ENCODE measurements at regions not wholly inside any gene's neighbourhood (a gene's known extent, or its start where the extent isn't known, plus 50 kb on each side); places are given as distances from the start of the nearest gene placed in this dataset.

DNA sequence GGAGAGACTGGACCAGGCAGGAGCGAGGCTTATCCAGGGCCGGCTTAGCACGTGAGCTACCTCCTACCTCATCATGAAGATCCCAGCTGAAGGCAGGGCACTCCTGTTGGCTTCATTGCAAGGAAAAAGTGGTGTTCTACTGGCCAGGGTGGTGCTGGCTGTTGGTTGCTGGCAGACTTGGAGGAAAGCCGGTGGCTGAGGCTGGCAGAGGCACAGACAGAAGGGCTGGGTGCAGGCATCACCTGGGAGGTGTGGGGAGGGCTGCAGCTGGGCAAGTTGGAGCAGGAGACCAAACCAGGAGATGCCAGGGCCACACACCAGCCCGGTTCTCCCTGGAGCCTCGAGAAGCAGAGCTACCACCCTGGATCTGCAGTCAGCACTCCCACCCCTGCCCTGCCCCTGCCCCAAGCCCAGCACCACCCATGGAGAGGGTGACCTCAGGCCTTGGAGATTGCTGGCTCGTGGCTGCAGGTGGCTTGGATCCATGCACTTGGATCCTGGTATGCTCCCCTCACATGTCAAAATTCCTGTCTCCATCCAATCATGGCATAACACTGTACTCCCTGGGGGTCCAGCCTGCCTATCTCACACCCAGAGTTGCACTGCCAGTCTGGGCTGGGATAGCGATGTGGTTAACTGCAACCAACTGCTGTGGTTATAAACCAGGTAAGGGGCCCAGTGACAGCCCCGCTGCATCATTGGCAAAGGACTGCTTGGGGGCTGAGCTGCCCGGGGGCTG lies 49.7 kb downstream of the GLI2 start:
- Histone ChIP-seq H3K36me3 (ENCODE audit: insufficient read depth, low read length) (no peaks in the 10 kb centered on the region), H3K27me3 (ENCODE audit: insufficient read depth, low read length) (no peaks in the 10 kb centered on the region), H2AFZ (ENCODE audit: low read length) (no peak overlapping the region), H3K27ac (ENCODE audit: low read depth, low read length) (no peak overlapping the region), H4K20me1 (ENCODE audit: insufficient read depth, low read length) (peaks cover 73% of the 10 kb centered on the region), H3K9me3 (ENCODE audit: low read depth, low read length) (no peaks in the 10 kb centered on the region), H3K4me2 (ENCODE audit: insufficient read depth, low read length) (no peak overlapping the region), H3K4me1 (ENCODE audit: insufficient read depth, low read length) (peaks cover 3% of the 10 kb centered on the region), H3K4me3 (ENCODE audit: insufficient read depth, low read length) (no peak overlapping the region), H3K79me2 (ENCODE audit: insufficient read depth, low read length) (peaks cover 82% of the 10 kb centered on the region)
- TF ChIP-seq, protein P1, sequence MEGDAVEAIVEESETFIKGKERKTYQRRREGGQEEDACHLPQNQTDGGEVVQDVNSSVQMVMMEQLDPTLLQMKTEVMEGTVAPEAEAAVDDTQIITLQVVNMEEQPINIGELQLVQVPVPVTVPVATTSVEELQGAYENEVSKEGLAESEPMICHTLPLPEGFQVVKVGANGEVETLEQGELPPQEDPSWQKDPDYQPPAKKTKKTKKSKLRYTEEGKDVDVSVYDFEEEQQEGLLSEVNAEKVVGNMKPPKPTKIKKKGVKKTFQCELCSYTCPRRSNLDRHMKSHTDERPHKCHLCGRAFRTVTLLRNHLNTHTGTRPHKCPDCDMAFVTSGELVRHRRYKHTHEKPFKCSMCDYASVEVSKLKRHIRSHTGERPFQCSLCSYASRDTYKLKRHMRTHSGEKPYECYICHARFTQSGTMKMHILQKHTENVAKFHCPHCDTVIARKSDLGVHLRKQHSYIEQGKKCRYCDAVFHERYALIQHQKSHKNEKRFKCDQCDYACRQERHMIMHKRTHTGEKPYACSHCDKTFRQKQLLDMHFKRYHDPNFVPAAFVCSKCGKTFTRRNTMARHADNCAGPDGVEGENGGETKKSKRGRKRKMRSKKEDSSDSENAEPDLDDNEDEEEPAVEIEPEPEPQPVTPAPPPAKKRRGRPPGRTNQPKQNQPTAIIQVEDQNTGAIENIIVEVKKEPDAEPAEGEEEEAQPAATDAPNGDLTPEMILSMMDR (IDR thresholded peaks at IDR 0.05; ENCODE audit: extremely low read depth, low read depth, low read length) = no peak
- peak; percentile 51 for DNase-seq (ENCODE audit: insufficient read length, low spot score, missing footprints)

DNA sequence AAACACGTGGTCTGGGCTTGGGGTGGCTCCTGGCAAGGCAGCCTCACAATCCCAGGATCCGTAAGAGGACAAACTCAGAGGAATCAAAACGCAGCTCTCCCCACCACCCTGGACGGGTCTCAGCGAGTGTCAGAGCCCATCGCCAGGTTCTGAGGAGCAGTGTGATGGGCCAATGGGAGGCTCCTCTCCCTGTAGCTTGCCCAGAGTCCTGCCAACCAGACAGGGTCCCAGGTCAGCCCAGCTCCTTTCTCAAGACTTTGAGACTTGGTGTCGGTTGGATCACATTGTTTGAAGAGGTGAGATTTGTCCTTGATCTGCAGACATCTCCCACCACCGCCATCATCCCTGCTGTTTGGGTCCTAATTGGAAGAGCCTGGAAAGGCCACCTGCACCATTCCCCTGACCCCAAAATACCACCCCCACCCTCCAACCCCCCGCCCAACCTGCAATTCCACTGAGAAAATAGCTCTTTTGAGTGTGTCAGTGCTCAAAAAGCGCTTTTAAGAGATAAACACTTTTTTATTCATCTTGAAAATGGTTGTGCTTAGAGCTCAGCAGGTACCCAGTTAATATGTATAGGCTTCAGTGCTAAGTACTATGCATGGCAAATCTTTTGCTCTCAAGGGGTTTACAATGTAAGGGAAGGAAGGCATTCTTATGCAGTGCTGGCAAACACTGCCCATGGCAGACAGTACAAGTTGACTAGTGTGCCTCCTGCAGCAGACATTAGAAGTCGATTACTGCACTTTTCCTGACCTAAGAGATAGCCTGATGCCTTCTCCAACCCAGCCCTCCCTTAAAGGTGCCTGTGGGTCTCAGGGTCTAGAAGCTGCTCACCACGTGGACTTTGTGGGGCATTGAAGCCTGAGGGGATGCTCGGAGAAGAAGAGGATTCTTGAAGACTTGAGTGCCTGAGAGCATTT lies 50.6 kb downstream of the GLI2 start:
- H3K79me2 ChIP-seq (ENCODE audit: insufficient read depth, low read length) = peaks cover 81% of the 10 kb centered on the region
- H3K9me3 ChIP-seq (ENCODE audit: low read depth, low read length) = no peaks in the 10 kb centered on the region
- no peaks in the 10 kb centered on the region for H3K27me3 ChIP-seq (ENCODE audit: insufficient read depth, low read length)
- H3K27ac ChIP-seq (ENCODE audit: low read depth, low read length) = no peak overlapping the region
- H2AFZ ChIP-seq (ENCODE audit: low read length) = no peak overlapping the region
- no peaks in the 10 kb centered on the region for H3K36me3 ChIP-seq (ENCODE audit: insufficient read depth, low read length)
- H4K20me1 ChIP-seq (ENCODE audit: insufficient read depth, low read length) = peaks cover 73% of the 10 kb centered on the region
- TF ChIP-seq, protein P1 (IDR thresholded peaks at IDR 0.05; ENCODE audit: extremely low read depth, low read depth, low read length) = no peak
- H3K4me1 ChIP-seq (ENCODE audit: insufficient read depth, low read length) = peaks cover 3% of the 10 kb centered on the region
- H3K4me2 ChIP-seq (ENCODE audit: insufficient read depth, low read length) = no peak overlapping the region
- no peak for DNase-seq (ENCODE audit: insufficient read length, low spot score, missing footprints)
- no peak overlapping the region for H3K4me3 ChIP-seq (ENCODE audit: insufficient read depth, low read length)

- Histone ChIP-seq H3K36me3 (ENCODE audit: insufficient read depth, low read length) (no peaks in the 10 kb centered on the region), H3K27me3 (ENCODE audit: insufficient read depth, low read length) (no peaks in the 10 kb centered on the region), H3K79me2 (ENCODE audit: insufficient read depth, low read length) (peaks cover 85% of the 10 kb centered on the region), H3K27ac (ENCODE audit: low read depth, low read length) (no peak overlapping the region), H2AFZ (ENCODE audit: low read length) (no peak overlapping the region), H3K4me2 (ENCODE audit: insufficient read depth, low read length) (no peak overlapping the region), H3K9me3 (ENCODE audit: low read depth, low read length) (no peaks in the 10 kb centered on the region), H3K4me3 (ENCODE audit: insufficient read depth, low read length) (no peak overlapping the region), H3K4me1 (ENCODE audit: insufficient read depth, low read length) (peaks cover 3% of the 10 kb centered on the region), H4K20me1 (ENCODE audit: insufficient read depth, low read length) (peaks cover 81% of the 10 kb centered on the region)
- TF ChIP-seq, protein P1 (IDR thresholded peaks at IDR 0.05; ENCODE audit: extremely low read depth, low read depth, low read length) = no peak
- peak; percentile 30 for DNase-seq (ENCODE audit: insufficient read length, low spot score, missing footprints)
These were observed 51.6 kb downstream of the GLI2 start for GRCh38 chr2:120787111-120787821.

Data from osteoblast (primary cell).